ENCODE measurements at regions not wholly inside any gene's neighbourhood (a gene's known extent, or its start where the extent isn't known, plus 50 kb on each side); places are given as distances from the start of the nearest gene placed in this dataset.

GRCh38 chr13:86882107-86882506, 789.1 kb upstream of the SLITRK5 start:
- no peak overlapping the region for H3K27ac ChIP-seq (ENCODE audit: low read depth, low read length)
- Mint-ChIP-seq H3K36me3 (ENCODE audit: low read depth) (peaks cover 13% of the 10 kb centered on the region), H3K9me3 (peaks cover 6% of the 10 kb centered on the region), H3K27me3 (ENCODE audit: insufficient read depth) (no peaks in the 10 kb centered on the region), H3K27ac (no peak overlapping the region), H3K4me1 (peaks cover 27% of the 10 kb centered on the region), H3K4me3 (no peak overlapping the region)
- TF ChIP-seq CTCF (conservative IDR thresholded peaks at IDR 0.05): no peak
- 87% methylated on average over 5 of the region's 5 CpGs; no CpG with 5 or more reads in 1 of the 2 experiments for WGBS, 2 experiments (ENCODE audit: insufficient coverage in 1 of 2, insufficient read length in 1 of 2)
- H3K4me3 ChIP-seq (ENCODE audit: low read length): no peak overlapping the region
- H3K9ac ChIP-seq (ENCODE audit: extremely low read depth, low read length, poor library complexity, severe bottlenecking): no peak overlapping the region
- peak; percentile 86 for DNase-seq
- H3K4me1 ChIP-seq (ENCODE audit: control insufficient read depth, insufficient read depth, low read length): peaks cover 2% of the 10 kb centered on the region
- H3K36me3 ChIP-seq (ENCODE audit: control insufficient read depth, insufficient read depth, low read length): no peaks in the 10 kb centered on the region
- no peaks in the 10 kb centered on the region for H3K27me3 ChIP-seq (ENCODE audit: control insufficient read depth, insufficient read depth, low read length, poor library complexity, severe bottlenecking)
- peaks cover 22% of the 10 kb centered on the region for H3K9me3 ChIP-seq (ENCODE audit: control insufficient read depth, low read length)

GRCh38 chr13:86882835-86883234, 788.3 kb upstream of the SLITRK5 start:
- H3K36me3 Mint-ChIP-seq (ENCODE audit: low read depth): peaks cover 16% of the 10 kb centered on the region
- H3K9ac ChIP-seq (ENCODE audit: extremely low read depth, low read length, poor library complexity, severe bottlenecking): no peak overlapping the region
- H3K27ac ChIP-seq (ENCODE audit: low read depth, low read length): no peak overlapping the region
- no peak overlapping the region for H3K4me3 ChIP-seq (ENCODE audit: low read length)
- no peak overlapping the region for H3K27ac Mint-ChIP-seq
- no peaks in the 10 kb centered on the region for H3K36me3 ChIP-seq (ENCODE audit: control insufficient read depth, insufficient read depth, low read length)
- no peaks in the 10 kb centered on the region for H3K27me3 ChIP-seq (ENCODE audit: control insufficient read depth, insufficient read depth, low read length, poor library complexity, severe bottlenecking)
- no peaks in the 10 kb centered on the region for H3K27me3 Mint-ChIP-seq (ENCODE audit: insufficient read depth)
- WGBS, 2 experiments (ENCODE audit: insufficient coverage in 1 of 2, insufficient read length in 1 of 2): 92 to 97% methylated on average over 3 of the region's 3 CpGs
- peaks cover 22% of the 10 kb centered on the region for H3K9me3 ChIP-seq (ENCODE audit: control insufficient read depth, low read length)
- no peak overlapping the region for H3K4me3 Mint-ChIP-seq
- peaks cover 27% of the 10 kb centered on the region for H3K4me1 Mint-ChIP-seq
- peaks cover 10% of the 10 kb centered on the region for H3K9me3 Mint-ChIP-seq
- DNase-seq: no peak
- no peak for TF ChIP-seq CTCF (conservative IDR thresholded peaks at IDR 0.05)
- peaks cover 2% of the 10 kb centered on the region for H3K4me1 ChIP-seq (ENCODE audit: control insufficient read depth, insufficient read depth, low read length)

GRCh38 chr13:86892330-86892729, 778.8 kb upstream of the SLITRK5 start:
- peaks cover 3% of the 10 kb centered on the region for H3K4me1 Mint-ChIP-seq
- H3K4me3 Mint-ChIP-seq: no peak overlapping the region
- 79% methylated on average over 3 of the region's 3 CpGs; no CpG with 5 or more reads in 1 of the 2 experiments for WGBS, 2 experiments (ENCODE audit: insufficient coverage in 1 of 2, insufficient read length in 1 of 2)
- DNase-seq: no peak
- Histone ChIP-seq H3K9ac (ENCODE audit: extremely low read depth, low read length, poor library complexity, severe bottlenecking) (no peak overlapping the region), H3K36me3 (ENCODE audit: control insufficient read depth, insufficient read depth, low read length) (peaks cover 5% of the 10 kb centered on the region), H3K9me3 (ENCODE audit: control insufficient read depth, low read length) (peaks cover 43% of the 10 kb centered on the region), H3K4me1 (ENCODE audit: control insufficient read depth, insufficient read depth, low read length) (no peaks in the 10 kb centered on the region), H3K27ac (ENCODE audit: low read depth, low read length) (no peak overlapping the region), H3K27me3 (ENCODE audit: control insufficient read depth, insufficient read depth, low read length, poor library complexity, severe bottlenecking) (no peaks in the 10 kb centered on the region), H3K4me3 (ENCODE audit: low read length) (no peak overlapping the region)
- peaks cover 17% of the 10 kb centered on the region for H3K36me3 Mint-ChIP-seq (ENCODE audit: low read depth)
- no peak overlapping the region for H3K27ac Mint-ChIP-seq
- no peaks in the 10 kb centered on the region for H3K27me3 Mint-ChIP-seq (ENCODE audit: insufficient read depth)
- TF ChIP-seq CTCF (conservative IDR thresholded peaks at IDR 0.05): no peak
- peaks cover 23% of the 10 kb centered on the region for H3K9me3 Mint-ChIP-seq

All from endodermal cell (in vitro differentiated cells).